ENCODE measurements at regions not wholly inside any gene's neighbourhood (a gene's known extent, or its start where the extent isn't known, plus 50 kb on each side); places are given as distances from the start of the nearest gene placed in this dataset.

DNA sequence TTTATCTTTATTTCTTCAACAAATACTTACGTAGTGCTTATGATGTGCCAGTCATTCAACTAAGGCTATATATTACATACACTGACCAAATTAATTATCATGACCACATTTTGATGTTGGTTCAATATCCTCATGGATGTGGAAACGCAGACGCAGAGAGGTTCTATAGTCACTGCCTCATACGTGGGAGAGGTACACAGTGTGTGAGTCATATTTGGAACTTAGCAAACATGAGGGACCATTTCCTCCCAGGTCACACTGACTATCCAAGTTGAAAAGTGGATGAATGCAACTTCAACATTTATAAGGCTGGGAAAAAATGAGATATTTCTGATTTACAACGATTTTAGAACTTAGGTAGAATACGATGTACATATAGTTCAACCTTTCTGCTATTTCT lies 113.6 kb downstream of the PRLHR start:
- Histone ChIP-seq H3K9me3 (replicated peaks; ENCODE audit: low read length) (no peaks in the 10 kb centered on the region), H3K4me1 (ENCODE audit: control insufficient read depth, insufficient read depth, low read length) (no peaks in the 10 kb centered on the region), H3K4me3 (ENCODE audit: low read length) (no peak overlapping the region), H3K9ac (ENCODE audit: low read depth, low read length) (no peak overlapping the region), H3K36me3 (ENCODE audit: insufficient read depth, low read length) (no peaks in the 10 kb centered on the region), H3K4me2 (ENCODE audit: low read length) (no peak overlapping the region), H3K27me3 (ENCODE audit: control insufficient read depth, insufficient read depth, low read length) (no peaks in the 10 kb centered on the region)

DNA sequence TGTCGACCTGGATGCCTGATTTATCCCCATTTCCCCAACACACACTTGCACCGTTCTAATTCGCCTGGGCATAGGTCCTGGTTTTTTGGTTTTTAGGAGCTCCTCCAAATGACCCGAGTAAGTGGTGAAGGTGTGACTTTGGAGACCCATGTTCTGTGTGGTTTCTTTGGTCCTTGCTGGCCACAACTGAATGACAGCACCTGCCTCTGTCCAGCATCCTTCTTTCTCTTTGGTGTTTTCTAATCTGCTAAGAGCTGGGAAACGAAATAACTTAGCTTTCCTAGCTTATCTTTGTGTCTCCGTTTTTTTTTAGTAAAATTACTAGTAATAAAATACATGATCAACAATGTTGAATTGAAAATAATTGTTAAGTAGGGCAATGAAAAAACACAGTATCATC lies 120.2 kb downstream of the PRLHR start:
- Histone ChIP-seq H3K27me3 (ENCODE audit: control insufficient read depth, insufficient read depth, low read length) (peaks cover 3% of the 10 kb centered on the region), H3K9ac (ENCODE audit: low read depth, low read length) (no peak overlapping the region), H3K36me3 (ENCODE audit: insufficient read depth, low read length) (no peaks in the 10 kb centered on the region), H3K4me1 (ENCODE audit: control insufficient read depth, insufficient read depth, low read length) (no peaks in the 10 kb centered on the region), H3K4me2 (ENCODE audit: low read length) (no peak overlapping the region), H3K9me3 (replicated peaks; ENCODE audit: low read length) (no peaks in the 10 kb centered on the region), H3K4me3 (ENCODE audit: low read length) (no peak overlapping the region)

DNA sequence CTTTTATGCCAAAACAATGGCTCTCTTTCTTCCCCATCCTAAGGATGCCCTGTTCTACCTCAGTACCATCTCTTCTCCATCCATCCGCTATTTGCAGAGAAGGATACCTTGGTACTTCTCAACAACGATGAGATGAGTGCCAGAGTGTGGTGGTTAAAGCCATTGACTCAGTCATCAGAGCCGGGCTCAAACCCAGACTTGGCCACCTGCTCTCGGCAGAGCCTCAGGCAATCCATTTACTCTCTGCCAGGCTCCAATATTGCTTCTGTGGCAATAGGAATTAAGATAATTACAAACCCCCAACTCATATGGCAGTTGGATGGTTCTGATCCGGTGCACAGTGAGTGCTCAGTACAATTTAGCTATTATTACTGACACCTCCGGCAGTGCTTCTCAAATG lies 121.3 kb downstream of the PRLHR start:
- H3K4me2 ChIP-seq (ENCODE audit: low read length), result no peak overlapping the region
- H3K27me3 ChIP-seq (ENCODE audit: control insufficient read depth, insufficient read depth, low read length), result peaks cover 3% of the 10 kb centered on the region
- no peaks in the 10 kb centered on the region for H3K9me3 ChIP-seq (replicated peaks; ENCODE audit: low read length)
- no peaks in the 10 kb centered on the region for H3K36me3 ChIP-seq (ENCODE audit: insufficient read depth, low read length)
- no peak overlapping the region for H3K4me3 ChIP-seq (ENCODE audit: low read length)
- no peaks in the 10 kb centered on the region for H3K4me1 ChIP-seq (ENCODE audit: control insufficient read depth, insufficient read depth, low read length)
- H3K9ac ChIP-seq (ENCODE audit: low read depth, low read length), result no peak overlapping the region

DNA sequence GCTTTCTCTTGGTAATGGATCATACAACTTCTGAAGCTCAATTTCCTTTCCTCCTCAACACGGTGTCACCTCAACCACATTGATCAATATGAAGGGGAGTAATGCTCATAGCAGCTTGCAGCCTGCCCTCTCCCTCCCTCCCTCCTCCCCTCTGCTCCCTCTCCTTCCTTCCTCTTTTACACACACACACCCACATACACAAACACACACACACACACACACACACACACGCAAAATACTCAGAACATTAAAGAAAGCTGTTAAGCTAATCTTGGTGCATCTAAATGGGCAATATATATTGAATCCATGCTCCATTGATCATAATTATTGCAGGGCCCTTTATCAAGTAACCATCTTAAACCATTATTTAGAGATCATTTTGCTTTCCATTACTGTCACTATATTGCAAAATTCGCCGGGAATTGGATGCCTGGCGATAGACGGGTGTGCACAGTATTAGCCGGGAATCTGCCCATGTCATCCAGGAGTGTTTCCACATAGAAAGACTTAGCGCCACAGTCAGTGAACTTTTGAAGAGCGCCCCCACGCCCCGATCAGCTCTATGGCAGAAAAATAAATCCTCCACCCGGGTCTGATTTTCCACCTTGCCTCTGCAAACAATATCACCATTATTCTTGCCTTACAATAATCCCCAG lies 122.0 kb downstream of the PRLHR start:
- Histone ChIP-seq H3K36me3 (ENCODE audit: insufficient read depth, low read length) (no peaks in the 10 kb centered on the region), H3K4me3 (ENCODE audit: low read length) (no peak overlapping the region), H3K9me3 (replicated peaks; ENCODE audit: low read length) (no peaks in the 10 kb centered on the region), H3K27me3 (ENCODE audit: control insufficient read depth, insufficient read depth, low read length) (peaks cover 3% of the 10 kb centered on the region), H3K4me1 (ENCODE audit: control insufficient read depth, insufficient read depth, low read length) (no peaks in the 10 kb centered on the region), H3K4me2 (ENCODE audit: low read length) (no peak overlapping the region), H3K9ac (ENCODE audit: low read depth, low read length) (no peak overlapping the region)

DNA sequence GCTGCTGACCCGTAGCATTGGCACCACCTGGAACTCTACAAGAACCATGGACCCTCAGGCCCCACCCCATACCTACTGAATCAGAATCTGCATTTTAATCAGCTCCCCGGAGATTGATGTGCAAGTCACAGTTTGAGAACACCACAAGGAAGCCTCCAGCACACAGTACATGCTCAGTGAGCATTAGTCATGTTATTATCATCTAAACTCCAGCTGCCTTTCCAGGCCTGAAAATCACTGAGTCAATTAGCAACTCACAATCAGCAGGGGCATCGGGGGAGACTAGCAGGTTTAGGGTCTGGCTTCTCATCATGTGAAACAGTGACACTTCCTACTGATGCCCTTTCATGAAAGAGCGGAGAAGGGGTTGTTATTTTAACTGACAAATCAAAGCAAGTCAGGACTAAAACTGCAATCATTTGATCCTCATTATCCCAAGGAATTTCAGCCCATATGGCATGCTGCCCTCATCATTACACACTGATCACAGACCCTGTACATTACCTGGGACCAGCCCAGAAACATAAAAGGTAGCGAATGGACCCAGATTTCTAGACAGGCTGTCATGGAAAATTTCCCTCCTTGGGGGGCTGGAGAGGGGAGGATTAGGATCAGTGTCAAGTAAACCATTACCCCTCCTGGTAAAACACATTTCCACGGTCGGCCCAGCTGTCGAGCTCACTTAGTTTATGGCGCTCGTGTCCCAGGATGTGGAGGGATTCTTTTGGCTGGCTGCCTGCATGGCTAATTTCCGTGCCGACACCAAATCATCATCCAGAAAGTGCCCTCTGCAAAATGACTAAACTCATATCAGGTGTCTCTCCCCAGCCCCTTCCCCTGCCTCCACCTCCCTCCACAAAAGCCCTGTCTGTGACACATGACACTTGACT lies 122.8 kb downstream of the PRLHR start:
- H3K27me3 ChIP-seq (ENCODE audit: control insufficient read depth, insufficient read depth, low read length), result peaks cover 5% of the 10 kb centered on the region
- H3K4me1 ChIP-seq (ENCODE audit: control insufficient read depth, insufficient read depth, low read length), result no peaks in the 10 kb centered on the region
- H3K9ac ChIP-seq (ENCODE audit: low read depth, low read length), result no peak overlapping the region
- H3K9me3 ChIP-seq (replicated peaks; ENCODE audit: low read length), result no peaks in the 10 kb centered on the region
- no peak overlapping the region for H3K4me2 ChIP-seq (ENCODE audit: low read length)
- H3K4me3 ChIP-seq (ENCODE audit: low read length), result no peak overlapping the region
- no peaks in the 10 kb centered on the region for H3K36me3 ChIP-seq (ENCODE audit: insufficient read depth, low read length)

DNA sequence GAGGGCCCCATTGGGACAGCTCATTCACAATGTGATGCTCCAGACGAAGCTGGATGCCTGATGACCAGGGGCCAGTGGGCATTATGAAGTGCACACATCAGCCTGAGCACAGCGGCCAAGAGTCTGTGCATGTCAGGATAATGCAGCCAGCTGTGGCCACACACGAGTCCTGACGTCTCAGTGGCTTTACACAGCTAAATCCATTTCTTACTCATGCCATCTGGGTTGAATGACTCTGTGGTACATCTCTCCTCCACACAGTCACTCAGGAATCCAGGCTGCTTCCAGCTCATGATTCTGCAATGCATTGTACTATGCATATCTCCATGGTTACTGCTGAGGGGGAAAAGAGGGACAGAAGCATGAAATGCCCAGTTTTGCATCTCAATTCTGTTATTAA lies 123.6 kb downstream of the PRLHR start:
- no peaks in the 10 kb centered on the region for H3K4me1 ChIP-seq (ENCODE audit: control insufficient read depth, insufficient read depth, low read length)
- H3K9me3 ChIP-seq (replicated peaks; ENCODE audit: low read length), result no peaks in the 10 kb centered on the region
- no peak overlapping the region for H3K4me3 ChIP-seq (ENCODE audit: low read length)
- H3K4me2 ChIP-seq (ENCODE audit: low read length), result no peak overlapping the region
- no peaks in the 10 kb centered on the region for H3K36me3 ChIP-seq (ENCODE audit: insufficient read depth, low read length)
- peaks cover 6% of the 10 kb centered on the region for H3K27me3 ChIP-seq (ENCODE audit: control insufficient read depth, insufficient read depth, low read length)
- no peak overlapping the region for H3K9ac ChIP-seq (ENCODE audit: low read depth, low read length)

DNA sequence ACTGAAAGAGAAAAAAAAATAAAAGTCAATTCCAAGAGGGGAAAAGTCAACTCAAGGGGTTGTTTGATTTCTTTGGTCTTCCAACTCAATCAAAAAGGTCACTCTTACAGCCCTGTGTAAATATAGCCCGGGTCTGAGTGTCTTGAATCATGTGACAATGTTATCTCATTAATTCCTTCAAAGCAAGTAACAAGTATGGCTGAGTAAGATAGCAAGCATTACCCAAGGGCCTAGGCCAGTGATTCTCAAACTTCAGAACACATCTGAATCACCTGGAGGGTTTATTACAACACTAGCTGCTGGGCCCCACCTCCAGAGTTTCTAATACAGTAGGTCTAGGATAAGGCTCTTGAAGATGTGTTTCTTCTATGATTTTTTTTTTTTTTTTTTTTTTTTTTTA lies 125.0 kb downstream of the PRLHR start:
- H3K27me3 ChIP-seq (ENCODE audit: control insufficient read depth, insufficient read depth, low read length), result peaks cover 6% of the 10 kb centered on the region
- no peak overlapping the region for H3K4me2 ChIP-seq (ENCODE audit: low read length)
- H3K4me1 ChIP-seq (ENCODE audit: control insufficient read depth, insufficient read depth, low read length), result no peaks in the 10 kb centered on the region
- no peaks in the 10 kb centered on the region for H3K9me3 ChIP-seq (replicated peaks; ENCODE audit: low read length)
- no peaks in the 10 kb centered on the region for H3K36me3 ChIP-seq (ENCODE audit: insufficient read depth, low read length)
- no peak overlapping the region for H3K4me3 ChIP-seq (ENCODE audit: low read length)
- no peak overlapping the region for H3K9ac ChIP-seq (ENCODE audit: low read depth, low read length)

DNA sequence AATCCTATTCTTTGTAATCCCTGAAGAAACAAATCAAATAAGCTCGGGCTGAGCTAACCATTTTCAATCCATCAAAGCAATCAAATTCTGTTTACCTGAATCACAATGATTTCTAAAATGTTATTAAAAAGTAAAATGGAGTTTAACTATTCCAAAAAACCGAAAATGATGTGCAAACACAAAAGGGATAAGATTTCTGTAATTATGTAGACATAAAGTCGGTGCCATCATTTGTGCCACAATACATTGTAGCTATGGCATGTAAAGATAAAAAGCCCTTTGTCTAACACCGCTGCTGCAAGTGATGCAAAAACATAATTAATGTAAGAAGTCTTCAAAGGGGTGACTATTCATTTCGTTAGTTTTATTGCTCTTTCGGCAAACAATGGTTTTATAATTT lies 125.1 kb upstream of the FAM204A start:
- no peaks in the 10 kb centered on the region for H3K9me3 ChIP-seq (replicated peaks; ENCODE audit: low read length)
- H3K9ac ChIP-seq (ENCODE audit: low read depth, low read length), result no peak overlapping the region
- H3K36me3 ChIP-seq (ENCODE audit: insufficient read depth, low read length), result no peaks in the 10 kb centered on the region
- H3K27me3 ChIP-seq (ENCODE audit: control insufficient read depth, insufficient read depth, low read length), result peaks cover 9% of the 10 kb centered on the region
- H3K4me2 ChIP-seq (ENCODE audit: low read length), result no peak overlapping the region
- H3K4me1 ChIP-seq (ENCODE audit: control insufficient read depth, insufficient read depth, low read length), result no peaks in the 10 kb centered on the region
- H3K4me3 ChIP-seq (ENCODE audit: low read length), result no peak overlapping the region

DNA sequence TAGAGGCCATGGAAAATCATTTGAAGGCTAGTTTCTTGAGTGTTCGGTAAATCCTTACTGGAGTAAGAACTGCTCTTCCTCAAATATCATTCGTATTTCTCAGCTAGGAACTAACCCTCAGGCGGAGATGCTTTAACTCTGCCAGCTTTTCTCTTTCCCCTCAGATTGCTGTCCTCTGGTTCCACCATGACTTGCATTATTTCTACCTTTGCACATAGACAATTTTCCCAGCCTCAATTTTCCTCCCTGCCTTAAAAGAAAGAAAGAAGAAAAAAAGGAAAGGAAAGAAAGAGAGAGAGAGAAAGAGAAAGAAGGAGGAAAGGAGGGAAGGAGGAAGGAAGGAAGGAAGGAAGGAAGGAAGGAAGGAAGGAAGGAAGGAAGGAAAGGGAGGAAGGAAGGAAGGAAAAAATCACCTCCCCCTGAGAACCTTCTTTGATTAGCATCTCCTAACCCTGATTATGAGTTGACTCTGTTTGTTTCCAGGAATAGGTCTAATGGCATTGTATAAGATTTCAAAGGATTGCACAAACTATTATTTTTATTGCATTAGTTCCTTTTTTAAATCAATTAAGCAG lies 123.3 kb upstream of the FAM204A start:
- Histone ChIP-seq H3K4me1 (ENCODE audit: control insufficient read depth, insufficient read depth, low read length) (no peaks in the 10 kb centered on the region), H3K4me3 (ENCODE audit: low read length) (no peak overlapping the region), H3K4me2 (ENCODE audit: low read length) (no peak overlapping the region), H3K9ac (ENCODE audit: low read depth, low read length) (no peak overlapping the region), H3K9me3 (replicated peaks; ENCODE audit: low read length) (no peaks in the 10 kb centered on the region), H3K36me3 (ENCODE audit: insufficient read depth, low read length) (no peaks in the 10 kb centered on the region), H3K27me3 (ENCODE audit: control insufficient read depth, insufficient read depth, low read length) (peaks cover 10% of the 10 kb centered on the region)

DNA sequence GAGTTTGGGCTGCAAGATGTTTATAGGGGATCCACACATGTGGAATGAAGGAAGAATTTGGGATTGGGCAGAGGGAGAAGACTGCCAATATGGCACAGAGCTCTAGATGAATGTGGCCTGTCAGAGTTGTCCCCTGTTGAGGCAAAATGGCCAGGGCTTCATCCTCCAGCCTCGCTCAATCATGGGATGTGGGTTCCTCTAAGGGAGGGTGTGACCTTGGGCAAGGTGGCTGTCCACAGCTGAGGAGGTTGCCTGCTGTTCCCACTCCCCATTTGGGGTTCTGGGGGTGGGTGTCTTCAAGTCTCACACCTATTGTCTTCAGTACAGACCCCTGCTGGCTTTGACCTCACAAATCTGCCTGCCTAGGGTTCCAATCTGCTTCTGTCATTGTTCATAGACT lies 121.6 kb upstream of the FAM204A start:
- Histone ChIP-seq H3K4me3 (ENCODE audit: low read length) (no peak overlapping the region), H3K36me3 (ENCODE audit: insufficient read depth, low read length) (no peaks in the 10 kb centered on the region), H3K9me3 (replicated peaks; ENCODE audit: low read length) (no peaks in the 10 kb centered on the region), H3K27me3 (ENCODE audit: control insufficient read depth, insufficient read depth, low read length) (peaks cover 10% of the 10 kb centered on the region), H3K4me2 (ENCODE audit: low read length) (no peak overlapping the region), H3K9ac (ENCODE audit: low read depth, low read length) (no peak overlapping the region), H3K4me1 (ENCODE audit: control insufficient read depth, insufficient read depth, low read length) (no peaks in the 10 kb centered on the region)

DNA sequence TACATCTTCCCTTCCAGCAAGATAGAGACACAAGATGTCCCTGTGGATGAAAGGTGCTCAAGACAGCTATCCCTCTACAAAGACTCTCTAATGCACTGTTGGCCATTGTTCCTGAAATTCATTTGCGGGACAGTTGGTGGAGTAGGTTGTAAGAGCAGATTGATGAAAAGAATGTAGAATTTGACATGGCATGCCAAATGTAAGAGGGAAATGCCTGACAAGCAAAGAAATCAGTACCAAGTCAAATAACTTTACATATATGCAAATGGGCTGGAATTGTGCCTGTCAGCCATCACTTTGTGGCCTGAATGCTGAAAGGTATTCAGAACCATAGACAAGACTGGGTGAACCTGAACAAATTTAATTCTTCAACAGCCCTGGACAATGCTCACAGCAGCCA lies 120.3 kb upstream of the FAM204A start:
- H3K9ac ChIP-seq (ENCODE audit: low read depth, low read length), result no peak overlapping the region
- H3K9me3 ChIP-seq (replicated peaks; ENCODE audit: low read length), result no peaks in the 10 kb centered on the region
- peaks cover 7% of the 10 kb centered on the region for H3K27me3 ChIP-seq (ENCODE audit: control insufficient read depth, insufficient read depth, low read length)
- H3K4me2 ChIP-seq (ENCODE audit: low read length), result no peak overlapping the region
- no peak overlapping the region for H3K4me3 ChIP-seq (ENCODE audit: low read length)
- H3K36me3 ChIP-seq (ENCODE audit: insufficient read depth, low read length), result no peaks in the 10 kb centered on the region
- H3K4me1 ChIP-seq (ENCODE audit: control insufficient read depth, insufficient read depth, low read length), result no peaks in the 10 kb centered on the region
